PC-9 (cell line): ENCODE measurements at regions not wholly inside any gene's neighbourhood (a gene's known extent, or its start where the extent isn't known, plus 50 kb on each side); places are given as distances from the start of the nearest gene placed in this dataset.
"Not testable (repeated sequence)": the region's sequence is repeated elsewhere in the genome, so short reads cannot be mapped to it uniquely, and the experiment has no call there.

Experiments
- BruUV-seq: library from RNA; stranded (reverse); fragments of 400-500 nt; replicated peaks from 2 replicates; lab custom pipeline; 2021; lab: Mats Ljungman, UMichigan
- CTCF ChIA-PET: fragments of 300-600 bp; sonication (Branson Sonifier 250); formaldehyde crosslinking; loops from one replicate; lab custom pipeline; 2022; ENCODE audit warnings: antibody characterized with exemption; lab: Charles Lee
- POLR2A ChIA-PET: fragments of 300-600 bp; sonication (Branson Sonifier 250); formaldehyde crosslinking; loops from one replicate; lab custom pipeline; 2022; ENCODE audit warnings: antibody characterized with exemption; ENCODE audit not compliant: unreplicated experiment; lab: Charles Lee
- DNase-seq, 2 experiments: peaks; one replicate each; pipeline versions ENCODE4 v3.0.0 to v3.0.0-alpha.2; 2015 to 2022; ENCODE audit warnings: mixed read lengths in 1 of 2
- H2AFZ ChIP-seq: fragments of 200-600 bp; sonication (generic); 2 replicates; pipeline ENCODE4 v1.8.1; 2017; ENCODE audit warnings: antibody characterized with exemption
- H3F3A ChIP-seq: fragments of 200-600 bp; sonication (generic); 2 replicates; pipeline ENCODE4 v1.8.1; 2017; ENCODE audit warnings: antibody characterized with exemption, mild to moderate bottlenecking, low read depth; ENCODE audit not compliant: insufficient read depth
- H3K27ac ChIP-seq: fragments of 200-600 bp; sonication (generic); 2 replicates; pipeline ENCODE4 v1.6.1; 2016; ENCODE audit warnings: mixed run types
- H3K27me3 ChIP-seq: fragments of 200-600 bp; sonication (generic); 2 replicates; pipeline ENCODE4 v1.6.1; 2016; ENCODE audit warnings: low read depth, mixed run types; ENCODE audit not compliant: insufficient read depth
- H3K36me3 ChIP-seq: fragments of 200-600 bp; sonication (generic); 2 replicates; pipeline ENCODE4 v1.6.1; 2016; ENCODE audit warnings: low read depth, mixed run types
- H3K4me1 ChIP-seq: fragments of 200-600 bp; sonication (generic); replicated peaks from 2 replicates; pipeline ENCODE4 v1.6.1; 2016; ENCODE audit warnings: mixed run types; ENCODE audit not compliant: insufficient read depth
- H3K4me2 ChIP-seq: fragments of 200-600 bp; sonication (generic); 2 replicates; pipeline ENCODE4 v1.6.1; 2017; ENCODE audit warnings: mixed run types
- H3K4me3 ChIP-seq: fragments of 200-600 bp; sonication (generic); 2 replicates; pipeline ENCODE4 v1.6.1; 2016; ENCODE audit warnings: mixed run types
- H3K79me2 ChIP-seq: fragments of 200-600 bp; sonication (generic); 2 replicates; pipeline ENCODE4 v1.6.1; 2017; ENCODE audit warnings: low read depth, mixed run types
- H3K9me2 ChIP-seq: fragments of 200-600 bp; sonication (generic); 2 replicates; pipeline ENCODE4 v1.8.1; 2017; ENCODE audit warnings: mild to moderate bottlenecking; ENCODE audit not compliant: insufficient read depth
- H3K9me3 ChIP-seq: fragments of 200-600 bp; sonication (generic); 2 replicates; pipeline ENCODE4 v1.8.1; 2016; ENCODE audit warnings: low read depth; ENCODE audit not compliant: insufficient read depth
- H4K20me1 ChIP-seq: fragments of 200-600 bp; sonication (generic); 2 replicates; pipeline ENCODE4 v1.8.1; 2017; ENCODE audit not compliant: insufficient read depth
- EZH2 ChIP-seq: fragments of 200-600 bp; sonication (generic); IDR thresholded peaks from 2 replicates; pipeline ENCODE4 v1.8.0; 2017; ENCODE audit warnings: antibody characterized with exemption, low read depth
- intact Hi-C: fragments of 100-400 bp; cut with micrococcal nuclease; formaldehyde crosslinking; loops from one replicate; pipeline ENCODE4 v1.10.0; 2022; ENCODE audit not compliant: unreplicated experiment
- TF ChIP-seq, protein P1 (sequence below): fragments of 200-600 bp; sonication (generic); conservative IDR thresholded peaks from 2 replicates; pipeline ENCODE4 v1.6.1; 2017; ENCODE audit warnings: mixed run types, antibody characterized with exemption, mild to moderate bottlenecking, moderate library complexity

GRCh38 chr1:29683472-29683871 is 447.1 kb downstream of the PTPRU start:
- H4K20me1 ChIP-seq = no peaks in the 10 kb centered on the region
- DNase-seq = no peak
- intact Hi-C loops = loop anchor here (10.0 kb wide), 1 partner anchor 109 kb away; no protein-coding TSS in a partner anchor
- H3K9me3 ChIP-seq = no peaks in the 10 kb centered on the region
- no peaks in the 10 kb centered on the region for H3K27me3 ChIP-seq
- ChIA-PET POLR2A (no interaction called here), CTCF (interaction anchor here (0.6 kb wide), 1 partner anchor 573 kb away, joined by 3 read pairs; no protein-coding TSS in a partner anchor)
- H3K9me2 ChIP-seq = no peaks in the 10 kb centered on the region
- H3F3A ChIP-seq = no peaks in the 10 kb centered on the region
- TF ChIP-seq EZH2 = no peak
- TF ChIP-seq, protein P1, sequence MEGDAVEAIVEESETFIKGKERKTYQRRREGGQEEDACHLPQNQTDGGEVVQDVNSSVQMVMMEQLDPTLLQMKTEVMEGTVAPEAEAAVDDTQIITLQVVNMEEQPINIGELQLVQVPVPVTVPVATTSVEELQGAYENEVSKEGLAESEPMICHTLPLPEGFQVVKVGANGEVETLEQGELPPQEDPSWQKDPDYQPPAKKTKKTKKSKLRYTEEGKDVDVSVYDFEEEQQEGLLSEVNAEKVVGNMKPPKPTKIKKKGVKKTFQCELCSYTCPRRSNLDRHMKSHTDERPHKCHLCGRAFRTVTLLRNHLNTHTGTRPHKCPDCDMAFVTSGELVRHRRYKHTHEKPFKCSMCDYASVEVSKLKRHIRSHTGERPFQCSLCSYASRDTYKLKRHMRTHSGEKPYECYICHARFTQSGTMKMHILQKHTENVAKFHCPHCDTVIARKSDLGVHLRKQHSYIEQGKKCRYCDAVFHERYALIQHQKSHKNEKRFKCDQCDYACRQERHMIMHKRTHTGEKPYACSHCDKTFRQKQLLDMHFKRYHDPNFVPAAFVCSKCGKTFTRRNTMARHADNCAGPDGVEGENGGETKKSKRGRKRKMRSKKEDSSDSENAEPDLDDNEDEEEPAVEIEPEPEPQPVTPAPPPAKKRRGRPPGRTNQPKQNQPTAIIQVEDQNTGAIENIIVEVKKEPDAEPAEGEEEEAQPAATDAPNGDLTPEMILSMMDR = no peak
- no peaks in the 10 kb centered on the region for H3K36me3 ChIP-seq
- H3K27ac ChIP-seq = no peak overlapping the region
- BruUV-seq = no TSS peak
- no peaks in the 10 kb centered on the region for H3K79me2 ChIP-seq
- no peak overlapping the region for H3K4me2 ChIP-seq
- H3K4me1 ChIP-seq = no peaks in the 10 kb centered on the region
- no peak overlapping the region for H3K4me3 ChIP-seq
- H2AFZ ChIP-seq = no peak overlapping the region

- no peaks in the 10 kb centered on the region for H3K79me2 ChIP-seq
- no TSS peak for BruUV-seq
- H3K9me3 ChIP-seq = no peaks in the 10 kb centered on the region
- TF ChIP-seq, protein P1 = no peak
- TF ChIP-seq EZH2 = no peak
- H3K9me2 ChIP-seq = no peaks in the 10 kb centered on the region
- no peaks in the 10 kb centered on the region for H3K27me3 ChIP-seq
- H3K36me3 ChIP-seq = no peaks in the 10 kb centered on the region
- POLR2A ChIA-PET = no interaction called here
- H3F3A ChIP-seq = no peaks in the 10 kb centered on the region
- H3K27ac ChIP-seq = no peak overlapping the region
- no peaks in the 10 kb centered on the region for H4K20me1 ChIP-seq
- H3K4me1 ChIP-seq = no peaks in the 10 kb centered on the region
- no peak overlapping the region for H3K4me3 ChIP-seq
- H3K4me2 ChIP-seq = no peak overlapping the region
- H2AFZ ChIP-seq = no peak overlapping the region
- CTCF ChIA-PET = interaction anchor here (0.6 kb wide), 1 partner anchor 573 kb away, joined by 3 read pairs; no protein-coding TSS in a partner anchor
- intact Hi-C loops = loop anchor here (10.0 kb wide), 1 partner anchor 108 kb away; no protein-coding TSS in a partner anchor
- DNase-seq = no peak
Observed at GRCh38 chr1:29682919-29683295, 446.6 kb downstream of the PTPRU start.

DNA sequence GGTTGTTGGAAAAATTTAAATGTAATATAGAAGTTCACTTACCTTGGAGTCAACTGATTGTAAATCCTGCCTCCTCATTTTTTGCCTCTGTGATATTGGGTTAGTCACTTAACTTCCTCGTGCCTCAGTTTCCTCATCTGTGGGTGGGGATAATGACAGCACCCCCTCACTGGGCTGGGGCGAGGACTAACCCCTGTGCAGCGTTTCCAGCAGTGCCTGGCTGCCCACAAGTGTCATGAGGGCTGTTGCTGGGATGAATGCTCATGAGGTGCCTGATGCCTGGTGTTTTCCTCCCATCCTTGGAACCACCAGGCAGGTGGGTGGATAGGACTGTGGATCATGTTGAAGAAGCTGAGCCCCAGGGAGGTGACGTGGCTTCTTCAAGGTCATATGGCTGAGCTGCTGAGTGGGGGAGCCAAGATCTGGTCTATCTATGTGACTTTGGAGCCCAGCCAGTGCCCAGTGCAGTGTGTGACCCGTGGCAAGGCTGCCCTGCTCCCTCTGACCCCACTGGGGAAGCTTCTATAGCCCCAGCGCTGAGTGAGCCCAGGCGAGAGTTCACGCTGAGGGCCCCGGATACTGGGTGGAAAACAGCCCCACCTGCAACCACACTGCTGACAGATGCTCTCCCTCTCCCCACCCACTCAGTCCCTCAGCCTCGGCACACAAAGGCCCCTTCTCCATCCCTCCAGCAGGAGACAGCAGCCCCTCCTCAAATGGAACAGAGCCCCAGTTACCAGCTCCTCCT is 446.0 kb downstream of the PTPRU start:
- intact Hi-C loops = loop anchor here (10.0 kb wide), 1 partner anchor 108 kb away; no protein-coding TSS in a partner anchor
- no peak for DNase-seq
- no peaks in the 10 kb centered on the region for H3K9me3 ChIP-seq
- no peaks in the 10 kb centered on the region for H3F3A ChIP-seq
- no peaks in the 10 kb centered on the region for H3K4me1 ChIP-seq
- no peak for TF ChIP-seq EZH2
- TF ChIP-seq, protein P1 = no peak
- H2AFZ ChIP-seq = no peak overlapping the region
- POLR2A ChIA-PET = no interaction called here
- no peaks in the 10 kb centered on the region for H3K36me3 ChIP-seq
- H3K27ac ChIP-seq = no peak overlapping the region
- CTCF ChIA-PET = no interaction called here
- no peaks in the 10 kb centered on the region for H3K79me2 ChIP-seq
- H4K20me1 ChIP-seq = no peaks in the 10 kb centered on the region
- no TSS peak for BruUV-seq
- H3K9me2 ChIP-seq = no peaks in the 10 kb centered on the region
- H3K4me3 ChIP-seq = no peak overlapping the region
- H3K4me2 ChIP-seq = no peak overlapping the region
- no peaks in the 10 kb centered on the region for H3K27me3 ChIP-seq

DNA sequence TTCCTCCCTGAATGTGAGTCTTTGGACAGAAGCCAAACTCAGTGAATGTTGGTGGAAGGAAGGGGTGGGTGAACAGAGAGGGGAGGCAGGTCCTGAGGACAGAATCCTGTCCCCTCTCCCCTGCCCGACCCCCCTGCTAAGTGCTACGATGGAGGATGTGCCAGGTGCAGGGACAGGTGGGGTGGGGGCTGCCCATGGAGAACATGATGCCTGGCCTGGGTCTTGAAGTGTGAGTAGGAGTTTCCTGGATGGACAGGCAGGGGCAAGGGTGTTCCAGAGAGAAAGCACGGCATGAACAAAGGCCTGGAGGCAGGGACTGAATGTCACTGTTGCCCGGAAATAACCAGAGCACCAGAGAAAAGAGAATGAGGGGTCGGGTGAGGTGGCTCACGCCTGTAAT is 445.1 kb downstream of the PTPRU start:
- H3K4me2 ChIP-seq, H3K27ac ChIP-seq, H3F3A ChIP-seq, POLR2A ChIA-PET, H3K27me3 ChIP-seq, DNase-seq, H4K20me1 ChIP-seq, H3K36me3 ChIP-seq, CTCF ChIA-PET, BruUV-seq, H3K9me3 ChIP-seq, H3K79me2 ChIP-seq, H3K4me1 ChIP-seq, H2AFZ ChIP-seq, H3K4me3 ChIP-seq, H3K9me2 ChIP-seq: not testable (repeated sequence)
- intact Hi-C loops = loop anchor here (10.0 kb wide), 1 partner anchor 107 kb away; no protein-coding TSS in a partner anchor
